Activated CD4-positive, alpha-beta T cell treated with anti-CD3 and anti-CD28 coated beads for 48 hours (primary cell): ENCODE measurements at regions not wholly inside any gene's neighbourhood (a gene's known extent, or its start where the extent isn't known, plus 50 kb on each side); places are given as distances from the start of the nearest gene placed in this dataset.

Experiments
- DNase-seq: peaks from one replicate; pipeline ENCODE4 v3.0.0-alpha.2; 2020

- DNase-seq, result no peak
These were observed 81.9 kb upstream of the ATF7IP start for GRCh38 chr12:14283489-14284144.

- no peak for DNase-seq
These were observed 81.2 kb upstream of the ATF7IP start for GRCh38 chr12:14284184-14284722.

- DNase-seq, result no peak
These were observed 75.9 kb upstream of the ATF7IP start for GRCh38 chr12:14289601-14290000.

GRCh38 chr12:14290951-14291350 lies 74.5 kb upstream of the ATF7IP start:
- DNase-seq, result no peak

GRCh38 chr12:14303661-14304155 lies 61.8 kb upstream of the ATF7IP start:
- DNase-seq, result no peak

GRCh38 chr12:14307004-14307403 lies 58.5 kb upstream of the ATF7IP start:
- no peak for DNase-seq

GRCh38 chr12:14308516-14308915 lies 57.0 kb upstream of the ATF7IP start:
- DNase-seq, result no peak

GRCh38 chr12:14310866-14311265 lies 54.6 kb upstream of the ATF7IP start:
- DNase-seq, result no peak

GRCh38 chr12:14313379-14314138 lies 51.9 kb upstream of the ATF7IP start:
- DNase-seq, result no peak

- no peak for DNase-seq
These were observed 50.7 kb upstream of the ATF7IP start for GRCh38 chr12:14314801-14315200.

GRCh38 chr12:14315501-14315900 lies 50.0 kb upstream of the ATF7IP start:
- no peak for DNase-seq
